HepG2 (cell line): ENCODE measurements at regions not wholly inside any gene's neighbourhood (a gene's known extent, or its start where the extent isn't known, plus 50 kb on each side); places are given as distances from the start of the nearest gene placed in this dataset.

Experiments used
- ATAC-seq: fragments of 200-7000 bp; cut with Tn5 transposase; 3 replicates; pipeline ENCODE4 v1.9.1; 2020; ENCODE audit warnings: mild to moderate bottlenecking, moderate library complexity
- BruUV-seq: library from RNA; stranded (reverse); fragments of 400-500 nt; replicated peaks from 2 replicates; lab custom pipeline; 2021; lab: Mats Ljungman, UMichigan
- CTCF ChIA-PET: fragments of 300-600 bp; formaldehyde crosslinking; extraction: SDS; loops from one replicate; lab custom pipeline; 2021; ENCODE audit warnings: low total read pairs, inconsistent platforms, low intra/inter-chr PET ratio; lab: Yijun Ruan, JAX
- POLR2A ChIA-PET: fragments of 350-600 bp; sonication (Branson Sonifier 250); formaldehyde crosslinking; loops from one replicate; lab custom pipeline; 2020; ENCODE audit warnings: antibody characterized with exemption, inconsistent platforms; lab: Yijun Ruan, JAX
- DNase-seq: peaks from one replicate; pipeline ENCODE4 v3.0.0-alpha.2; 2015; ENCODE audit warnings: low spot score
- FAIRE-seq: peaks from 3 replicates; lab custom pipeline; 2011; peaks lifted over from hg19 to GRCh38; lab: Jason Lieb, UNC
- H2AFZ ChIP-seq: one replicate; pipeline ENCODE4 v1.6.1; 2011; ENCODE audit warnings: low read length, inconsistent platforms
- H3K27ac ChIP-seq: fragments of 300-600 bp; 3 replicates; pipeline ENCODE4 v1.8.0; 2011; ENCODE audit warnings: mixed run types, mild to moderate bottlenecking, mixed read lengths, low read length, inconsistent platforms; ENCODE audit not compliant: insufficient read depth; ENCODE audit errors: extremely low read length
- H3K27me3 ChIP-seq, 2 experiments: fragments of 200-600 bp in 1 of 2; 2 replicates in 1 of 2; 3 replicates in 1 of 2; pipeline versions ENCODE4 v1.6.0 to v1.8.0; 2011; ENCODE audit warnings: low read length in 2 of 2, mild to moderate bottlenecking in 2 of 2, moderate library complexity in 2 of 2, inconsistent platforms in 1 of 2; ENCODE audit not compliant: insufficient read depth in 2 of 2, control insufficient read depth in 1 of 2
- H3K36me3 ChIP-seq, 2 experiments: fragments of 200-600 bp in 1 of 2; replicated peaks in 1 of 2; 2 replicates in 1 of 2; 3 replicates in 1 of 2; pipeline versions ENCODE4 v1.5.1 to v1.8.0; 2011; ENCODE audit warnings: low read length in 2 of 2, inconsistent platforms in 1 of 2; ENCODE audit not compliant: insufficient read depth in 2 of 2, control insufficient read depth in 1 of 2
- H3K4me1 ChIP-seq: 2 replicates; pipeline ENCODE4 v1.5.1; 2012; ENCODE audit warnings: low read length, inconsistent platforms; ENCODE audit not compliant: insufficient read depth
- H3K4me2 ChIP-seq: 2 replicates; pipeline ENCODE4 v1.6.0; 2011; ENCODE audit warnings: low read depth, low read length, inconsistent platforms
- H3K4me3 ChIP-seq, 3 experiments: fragments of 200-600 bp in 1 of 3; sonication (generic), shearing (Covaris generic) in 1 of 3; replicated peaks in 1 of 3; 2 replicates each; pipeline ENCODE4 v1.5.1; 2011 to 2016; ENCODE audit warnings: low read length in 3 of 3, inconsistent platforms in 2 of 3, low read depth in 2 of 3, mild to moderate bottlenecking in 2 of 3, control low read depth in 1 of 3, mixed read lengths in 1 of 3; ENCODE audit not compliant: insufficient read depth in 1 of 3
- H3K79me2 ChIP-seq: one replicate; pipeline ENCODE4 v1.6.1; 2011; ENCODE audit warnings: low read length, inconsistent platforms; ENCODE audit not compliant: insufficient read depth
- H3K9ac ChIP-seq: 2 replicates; pipeline ENCODE4 v1.6.0; 2011; ENCODE audit warnings: mild to moderate bottlenecking, low read depth, low read length, inconsistent platforms; ENCODE audit not compliant: insufficient read depth
- H3K9me3 ChIP-seq: 2 replicates; pipeline ENCODE4 v1.5.1; 2012; ENCODE audit warnings: mild to moderate bottlenecking, low read length
- H4K20me1 ChIP-seq: 2 replicates; pipeline ENCODE4 v1.6.0; 2011; ENCODE audit warnings: inconsistent platforms, mild to moderate bottlenecking, low read length, moderate library complexity; ENCODE audit not compliant: insufficient read depth
- ARNT ChIP-seq: fragments of 450-650 bp; IDR thresholded peaks from 2 replicates; pipeline ENCODE4 v1.6.1; 2017
- ATF1 ChIP-seq: IDR thresholded peaks from 2 replicates; pipeline ENCODE4 v1.6.1; 2016; ENCODE audit warnings: mild to moderate bottlenecking, control low read depth
- FOXP1 ChIP-seq, 2 experiments: fragments of 450-650 bp in 1 of 2; IDR thresholded peaks; 2 replicates each; pipeline ENCODE4 v1.6.1; 2017 to 2018; ENCODE audit warnings: antibody characterized with exemption in 1 of 2
- JARID2 ChIP-seq: sonication (generic); formaldehyde crosslinking; IDR thresholded peaks from 2 replicates; pipeline ENCODE4 v1.8.1; 2023; ENCODE audit warnings: missing genetic modification reagents, inconsistent platforms; ENCODE audit not compliant: insufficient replicate concordance
- NR0B2 ChIP-seq: sonication (generic); formaldehyde crosslinking; IDR thresholded peaks from 2 replicates; pipeline ENCODE4 v1.4.0; 2020; ENCODE audit warnings: mild to moderate bottlenecking, missing genetic modification reagents
- POLR2G ChIP-seq: fragments of 200-400 bp; formaldehyde crosslinking; IDR thresholded peaks from 2 replicates; pipeline ENCODE4 v1.6.1; 2018; ENCODE audit warnings: mild to moderate bottlenecking, low read depth, low read length, moderate library complexity
- SNAPC2 ChIP-seq: sonication (generic); formaldehyde crosslinking; IDR thresholded peaks from 2 replicates; pipeline ENCODE4 v1.8.1; 2022; ENCODE audit warnings: mild to moderate bottlenecking, missing genetic modification reagents
- SRY ChIP-seq: sonication (generic); formaldehyde crosslinking; IDR thresholded peaks from 2 replicates; pipeline ENCODE4 v1.8.0; 2022; ENCODE audit warnings: mild to moderate bottlenecking, missing genetic modification reagents
- ZNF280B ChIP-seq: sonication (generic); formaldehyde crosslinking; IDR thresholded peaks from 2 replicates; pipeline ENCODE4 v1.5.0; 2020; ENCODE audit warnings: missing genetic modification reagents, mild to moderate bottlenecking, borderline replicate concordance
- ZNF430 ChIP-seq: sonication (generic); formaldehyde crosslinking; IDR thresholded peaks from 2 replicates; pipeline ENCODE4 v1.9.0; 2021; ENCODE audit warnings: mild to moderate bottlenecking, missing genetic modification reagents
- ZNF572 ChIP-seq: sonication (generic); formaldehyde crosslinking; IDR thresholded peaks from 2 replicates; pipeline ENCODE4 v1.5.1; 2020; ENCODE audit warnings: mild to moderate bottlenecking, missing genetic modification reagents
- ZNF674 ChIP-seq: sonication (generic); formaldehyde crosslinking; IDR thresholded peaks from 2 replicates; pipeline ENCODE4 v1.5.0; 2020; ENCODE audit warnings: low read depth, mild to moderate bottlenecking, missing genetic modification reagents
- WGBS: methylation state at CpG from one replicate; pipeline ENCODE4 v1.1.6; 2017; ENCODE audit warnings: low lambda C conversion rate; 5-methylcytosine and 5-hydroxymethylcytosine counted together
- in situ Hi-C: cut with HindIII; loops from 2 replicates; pipeline ENCODE4 v1.10.0; 2017; ENCODE audit warnings: low pct_unique_long_range_greater_than_20kb; ENCODE audit not compliant: extremely low pct_ligation_motif_present
- intact Hi-C: fragments of 100-400 bp; cut with micrococcal nuclease; formaldehyde crosslinking; loops from one replicate; pipeline ENCODE4 v1.10.0; 2022; ENCODE audit not compliant: unreplicated experiment
- TF ChIP-seq, protein P1 (sequence below): sonication (generic); formaldehyde crosslinking; IDR thresholded peaks from 2 replicates; pipeline ENCODE4 v1.5.1; 2020; ENCODE audit warnings: missing genetic modification reagents, mild to moderate bottlenecking, borderline replicate concordance
- TF ChIP-seq, protein P2 (sequence below): sonication (generic); formaldehyde crosslinking; IDR thresholded peaks from 2 replicates; pipeline ENCODE4 v1.8.1; 2023; ENCODE audit warnings: mild to moderate bottlenecking, inconsistent platforms, moderate library complexity, missing genetic modification reagents, borderline replicate concordance
- TF ChIP-seq, protein P3 (sequence below): sonication (generic); formaldehyde crosslinking; IDR thresholded peaks from 2 replicates; pipeline ENCODE4 v1.5.1; 2020; ENCODE audit warnings: mild to moderate bottlenecking, missing genetic modification reagents
- TF ChIP-seq, protein P4 (sequence below): sonication (generic); formaldehyde crosslinking; IDR thresholded peaks from 2 replicates; pipeline ENCODE4 v1.4.0; 2020; ENCODE audit warnings: missing genetic modification reagents, borderline replicate concordance

DNA sequence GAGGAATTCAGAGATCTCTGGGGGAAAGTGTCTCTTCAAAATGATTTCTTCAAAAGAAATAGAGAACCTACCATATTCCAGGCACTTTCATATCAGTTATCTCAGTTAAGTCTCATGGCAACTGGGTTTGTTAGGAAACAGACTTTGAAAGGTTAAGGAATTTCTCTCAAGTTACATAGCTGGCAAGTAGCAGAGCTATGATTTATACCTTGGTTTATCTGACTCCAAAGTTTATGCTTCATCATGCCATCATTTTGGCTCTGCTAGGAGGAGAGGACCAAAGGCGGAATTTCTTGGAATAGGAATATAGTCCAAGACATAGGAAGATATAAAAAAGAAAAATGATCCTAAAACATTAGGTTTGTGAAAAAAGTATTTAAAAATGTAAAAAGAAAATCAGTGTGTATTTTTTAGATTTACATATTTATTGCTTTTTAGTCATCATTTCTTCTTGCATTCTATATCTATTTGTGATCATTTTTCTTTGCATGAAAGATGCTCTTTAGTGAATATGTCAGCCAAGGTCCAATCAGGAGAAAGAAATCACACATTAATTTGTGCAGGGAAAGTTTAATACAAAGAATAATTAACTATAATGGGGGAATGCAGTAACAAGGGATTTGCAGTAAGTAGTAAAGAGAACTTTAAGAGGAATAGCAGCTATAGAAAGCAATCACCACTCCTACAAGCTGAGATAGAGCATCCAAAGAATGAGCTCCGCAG, 199.1 kb upstream of the ZBED5 start:
- no peak for DNase-seq
- H3K36me3 ChIP-seq, result no peaks in the 10 kb centered on the region
- ChIA-PET CTCF (no interaction called here), POLR2A (no interaction called here)
- WGBS, result 19% methylated on average over 2 of the region's 2 CpGs
- H3K27ac ChIP-seq, result no peak overlapping the region
- H3K79me2 ChIP-seq, result no peaks in the 10 kb centered on the region
- peaks cover 14% of the 10 kb centered on the region; the same call in 1 of the 2 replicates for H3K9me3 ChIP-seq
- no peaks in the 10 kb centered on the region for H3K4me1 ChIP-seq
- no TSS peak for BruUV-seq
- no peaks in the 10 kb centered on the region for H4K20me1 ChIP-seq
- in situ Hi-C loops (no loop called here), intact Hi-C loops (no loop called here)
- no peak overlapping the region for H3K4me3 ChIP-seq
- no peak overlapping the region for H3K9ac ChIP-seq
- no peak overlapping the region for H3K4me2 ChIP-seq
- no peak for FAIRE-seq
- peaks cover 0 to 1% of the 10 kb centered on the region in 2 experiments; a peak in 1 of 5 replicates for H3K27me3 ChIP-seq
- ATAC-seq, result no peak
- no peak overlapping the region for H2AFZ ChIP-seq
- TF ChIP-seq, protein P1, sequence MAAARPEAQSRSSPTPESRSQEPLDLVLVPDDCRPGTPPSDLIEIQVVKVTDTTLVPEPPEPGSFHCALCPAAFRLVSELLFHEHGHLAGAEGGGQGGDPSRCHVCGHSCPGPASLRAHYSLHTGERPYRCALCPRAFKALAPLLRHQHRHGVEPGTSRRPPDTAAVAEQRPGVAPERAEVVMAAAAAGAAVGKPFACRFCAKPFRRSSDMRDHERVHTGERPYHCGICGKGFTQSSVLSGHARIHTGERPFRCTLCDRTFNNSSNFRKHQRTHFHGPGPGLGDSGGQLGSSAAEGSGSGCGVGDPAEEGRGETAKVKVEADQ (CRISPR knock-in tag), result no peak
- TF ChIP-seq NR0B2 (CRISPR knock-in tag) (no peak), ARNT (no peak), ZNF674 (CRISPR knock-in tag) (no peak), ZNF280B (CRISPR knock-in tag) (no peak), FOXP1 (IDR thresholded peaks at IDR 0.05) (no peak), FOXP1 (CRISPR knock-in tag; IDR thresholded peaks at IDR 0.05) (no peak), ATF1 (CRISPR knock-in tag) (no peak), JARID2 (CRISPR knock-in tag) (no peak), ZNF572 (no peak), POLR2G (no peak), SNAPC2 (CRISPR knock-in tag) (no peak), ZNF430 (CRISPR knock-in tag) (no peak), SRY (CRISPR knock-in tag) (no peak)
- TF ChIP-seq, protein P2, sequence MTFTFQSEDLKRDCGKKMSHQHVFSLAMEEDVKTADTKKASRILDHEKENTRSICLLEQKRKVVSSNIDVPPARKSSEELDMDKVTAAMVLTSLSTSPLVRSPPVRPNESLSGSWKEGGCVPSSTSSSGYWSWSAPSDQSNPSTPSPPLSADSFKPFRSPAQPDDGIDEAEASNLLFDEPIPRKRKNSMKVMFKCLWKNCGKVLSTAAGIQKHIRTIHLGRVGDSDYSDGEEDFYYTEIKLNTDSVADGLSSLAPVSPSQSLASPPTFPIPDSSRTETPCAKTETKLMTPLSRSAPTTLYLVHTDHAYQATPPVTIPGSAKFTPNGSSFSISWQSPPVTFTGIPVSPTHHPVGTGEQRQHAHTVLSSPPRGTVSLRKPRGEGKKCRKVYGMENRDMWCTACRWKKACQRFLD (CRISPR knock-in tag), result no peak
- TF ChIP-seq, protein P3, sequence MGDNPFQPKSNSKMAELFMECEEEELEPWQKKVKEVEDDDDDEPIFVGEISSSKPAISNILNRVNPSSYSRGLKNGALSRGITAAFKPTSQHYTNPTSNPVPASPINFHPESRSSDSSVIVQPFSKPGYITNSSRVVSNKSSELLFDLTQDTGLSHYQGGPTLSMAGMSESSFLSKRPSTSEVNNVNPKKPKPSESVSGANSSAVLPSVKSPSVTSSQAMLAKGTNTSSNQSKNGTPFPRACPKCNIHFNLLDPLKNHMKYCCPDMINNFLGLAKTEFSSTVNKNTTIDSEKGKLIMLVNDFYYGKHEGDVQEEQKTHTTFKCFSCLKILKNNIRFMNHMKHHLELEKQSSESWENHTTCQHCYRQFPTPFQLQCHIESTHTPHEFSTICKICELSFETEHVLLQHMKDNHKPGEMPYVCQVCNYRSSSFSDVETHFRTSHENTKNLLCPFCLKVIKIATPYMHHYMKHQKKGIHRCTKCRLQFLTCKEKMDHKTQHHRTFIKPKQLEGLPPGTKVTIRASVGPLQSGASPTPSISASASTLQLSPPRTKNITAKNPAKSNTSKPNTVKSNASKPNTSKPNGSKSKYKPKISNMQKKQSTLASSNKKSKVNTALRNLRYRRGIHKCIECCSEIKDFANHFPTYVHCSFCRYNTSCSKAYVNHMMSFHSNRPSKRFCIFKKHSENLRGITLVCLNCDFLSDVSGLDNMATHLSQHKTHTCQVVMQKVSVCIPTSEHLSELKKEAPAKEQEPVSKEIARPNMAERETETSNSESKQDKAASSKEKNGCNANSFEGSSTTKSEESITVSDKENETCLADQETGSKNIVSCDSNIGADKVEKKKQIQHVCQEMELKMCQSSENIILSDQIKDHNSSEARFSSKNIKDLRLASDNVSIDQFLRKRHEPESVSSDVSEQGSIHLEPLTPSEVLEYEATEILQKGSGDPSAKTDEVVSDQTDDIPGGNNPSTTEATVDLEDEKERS (CRISPR knock-in tag), result no peak
- TF ChIP-seq, protein P4, sequence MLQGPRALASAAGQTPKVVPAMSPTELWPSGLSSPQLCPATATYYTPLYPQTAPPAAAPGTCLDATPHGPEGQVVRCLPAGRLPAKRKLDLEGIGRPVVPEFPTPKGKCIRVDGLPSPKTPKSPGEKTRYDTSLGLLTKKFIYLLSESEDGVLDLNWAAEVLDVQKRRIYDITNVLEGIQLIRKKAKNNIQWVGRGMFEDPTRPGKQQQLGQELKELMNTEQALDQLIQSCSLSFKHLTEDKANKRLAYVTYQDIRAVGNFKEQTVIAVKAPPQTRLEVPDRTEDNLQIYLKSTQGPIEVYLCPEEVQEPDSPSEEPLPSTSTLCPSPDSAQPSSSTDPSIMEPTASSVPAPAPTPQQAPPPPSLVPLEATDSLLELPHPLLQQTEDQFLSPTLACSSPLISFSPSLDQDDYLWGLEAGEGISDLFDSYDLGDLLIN (CRISPR knock-in tag), result no peak
